GM13976 (cell line): ENCODE measurements at regions not wholly inside any gene's neighbourhood (a gene's known extent, or its start where the extent isn't known, plus 50 kb on each side); places are given as distances from the start of the nearest gene placed in this dataset.

Experiments
- DNase-seq: peaks from one replicate; pipeline ENCODE4 v3.0.0; 2012; ENCODE audit warnings: low spot score
- in situ Hi-C: fragments of 300-500 bp; cut with MboI; formaldehyde crosslinking; loops from one replicate; pipeline ENCODE4 v1.12.0; 2022; ENCODE audit warnings: low sequenced_read_pairs, mixed read lengths, inconsistent platforms; ENCODE audit not compliant: unreplicated experiment
- TF ChIP-seq, protein P1 (sequence below): IDR thresholded peaks from 2 replicates; pipeline ENCODE4 v1.5.1; 2012; ENCODE audit warnings: borderline replicate concordance, mild to moderate bottlenecking; ENCODE audit not compliant: insufficient read depth; ENCODE audit errors: extremely low read depth, missing control alignments, control extremely low read depth

DNA sequence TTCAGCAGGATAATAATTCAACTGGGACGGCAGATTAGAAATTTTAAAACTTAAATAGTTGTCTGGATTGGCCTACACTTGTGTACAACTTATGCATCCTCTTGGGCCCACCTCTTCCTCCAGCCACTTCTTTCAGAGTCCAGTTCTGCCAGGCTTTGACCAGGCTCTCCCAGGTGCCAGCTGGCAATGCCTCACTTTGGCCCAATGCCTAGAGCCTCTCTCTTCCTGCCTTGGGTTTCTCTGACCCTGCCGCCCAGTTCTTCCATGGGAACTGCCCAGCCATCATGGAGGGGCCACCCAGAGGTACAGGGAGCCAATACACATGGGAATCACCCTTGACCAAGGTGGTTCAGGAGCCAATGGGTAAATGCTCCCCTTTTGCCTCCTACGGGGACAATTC, 135.5 kb downstream of the IRS1 start:
- no peak for DNase-seq
- TF ChIP-seq, protein P1, sequence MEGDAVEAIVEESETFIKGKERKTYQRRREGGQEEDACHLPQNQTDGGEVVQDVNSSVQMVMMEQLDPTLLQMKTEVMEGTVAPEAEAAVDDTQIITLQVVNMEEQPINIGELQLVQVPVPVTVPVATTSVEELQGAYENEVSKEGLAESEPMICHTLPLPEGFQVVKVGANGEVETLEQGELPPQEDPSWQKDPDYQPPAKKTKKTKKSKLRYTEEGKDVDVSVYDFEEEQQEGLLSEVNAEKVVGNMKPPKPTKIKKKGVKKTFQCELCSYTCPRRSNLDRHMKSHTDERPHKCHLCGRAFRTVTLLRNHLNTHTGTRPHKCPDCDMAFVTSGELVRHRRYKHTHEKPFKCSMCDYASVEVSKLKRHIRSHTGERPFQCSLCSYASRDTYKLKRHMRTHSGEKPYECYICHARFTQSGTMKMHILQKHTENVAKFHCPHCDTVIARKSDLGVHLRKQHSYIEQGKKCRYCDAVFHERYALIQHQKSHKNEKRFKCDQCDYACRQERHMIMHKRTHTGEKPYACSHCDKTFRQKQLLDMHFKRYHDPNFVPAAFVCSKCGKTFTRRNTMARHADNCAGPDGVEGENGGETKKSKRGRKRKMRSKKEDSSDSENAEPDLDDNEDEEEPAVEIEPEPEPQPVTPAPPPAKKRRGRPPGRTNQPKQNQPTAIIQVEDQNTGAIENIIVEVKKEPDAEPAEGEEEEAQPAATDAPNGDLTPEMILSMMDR = no peak
- in situ Hi-C loops = no loop called here

DNA sequence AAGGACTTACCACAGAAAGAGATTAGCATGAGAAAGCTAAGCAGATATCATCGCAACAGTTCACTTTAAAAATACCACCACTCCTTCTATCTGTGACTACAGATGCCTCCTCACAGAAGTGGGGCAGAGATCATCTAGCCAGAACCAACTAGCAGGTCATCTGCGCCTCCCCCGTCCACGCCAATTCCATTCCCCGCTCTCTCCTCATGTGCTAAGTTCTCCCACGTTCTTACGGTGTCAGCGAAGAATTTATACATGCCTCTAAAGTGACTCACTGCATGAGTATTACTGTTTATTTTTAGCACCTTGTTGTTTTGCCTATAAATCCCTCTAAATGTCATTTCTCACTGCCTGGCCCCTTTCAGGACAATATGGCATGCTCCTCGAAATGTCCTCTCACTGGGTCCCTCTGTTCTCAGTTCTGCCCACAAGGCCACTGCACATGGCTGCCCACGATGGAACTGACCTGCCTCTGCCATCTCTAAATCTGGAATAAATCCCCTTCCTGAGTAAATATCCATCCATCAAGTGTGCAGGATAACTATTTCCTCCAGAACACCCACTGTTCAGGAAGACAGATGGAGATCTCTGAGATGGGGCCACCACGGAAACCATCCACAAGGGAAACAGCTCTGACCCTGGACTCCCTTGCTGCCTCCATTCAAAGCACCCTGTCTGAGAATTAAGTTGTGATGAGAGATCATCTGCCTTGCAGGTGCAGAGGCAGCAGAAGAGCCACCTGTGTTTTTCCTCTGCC, 137.7 kb downstream of the IRS1 start:
- in situ Hi-C loops = no loop called here
- no peak for DNase-seq
- TF ChIP-seq, protein P1 = no peak

DNA sequence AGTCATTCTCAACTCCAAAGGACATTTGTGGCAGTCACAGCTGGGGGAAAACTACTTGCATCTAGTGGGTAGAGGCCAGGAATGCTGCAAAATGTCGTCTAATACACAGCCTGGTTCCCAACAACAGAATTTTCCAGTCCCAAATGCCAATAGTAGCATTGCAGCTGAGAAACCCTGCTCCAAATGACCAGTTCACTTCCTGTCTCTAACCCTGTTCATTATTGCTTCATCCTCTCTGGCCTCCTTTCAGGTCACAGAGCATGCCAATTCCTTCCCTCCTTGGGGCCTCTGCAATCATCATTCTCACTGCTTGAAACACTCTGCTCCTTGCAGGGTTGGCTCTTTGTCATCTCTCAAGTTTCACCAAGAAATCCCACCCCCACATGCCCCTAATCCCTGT, 139.1 kb downstream of the IRS1 start:
- no peak for DNase-seq
- in situ Hi-C loops = no loop called here
- TF ChIP-seq, protein P1 = no peak

- in situ Hi-C loops = no loop called here
- DNase-seq = no peak
- TF ChIP-seq, protein P1 = no peak
Observed at GRCh38 chr2:226660124-226660523, 139.5 kb downstream of the IRS1 start.

GRCh38 chr2:226659410-226659809, 140.2 kb downstream of the IRS1 start:
- no peak for DNase-seq
- TF ChIP-seq, protein P1 = no peak

GRCh38 chr2:226658555-226658954, 141.1 kb downstream of the IRS1 start:
- in situ Hi-C loops = no loop called here
- DNase-seq = no peak
- TF ChIP-seq, protein P1 = no peak

More at GRCh38 chr2:226659410-226659809, 140.2 kb downstream of the IRS1 start:
- in situ Hi-C loops = no loop called here
